Fibroblast of mammary gland (primary cell): ENCODE measurements at regions not wholly inside any gene's neighbourhood (a gene's known extent, or its start where the extent isn't known, plus 50 kb on each side); places are given as distances from the start of the nearest gene placed in this dataset.

ENCODE experiments used
- DNase-seq: peaks from one replicate; pipeline ENCODE4 v3.0.0-alpha.2; 2010; ENCODE audit warnings: low read depth
- H3K4me3 ChIP-seq: 2 replicates; pipeline ENCODE4 v1.5.1; 2011; ENCODE audit warnings: low read depth, mild to moderate bottlenecking, low read length, moderate library complexity; ENCODE audit not compliant: control insufficient read depth
- CTCF ChIP-seq: conservative IDR thresholded peaks from 2 replicates; pipeline ENCODE4 v1.5.1; 2011; ENCODE audit warnings: low read depth, low read length, inconsistent platforms; ENCODE audit not compliant: control insufficient read depth, insufficient read depth

GRCh38 chr5:3393122-3393919, 202.3 kb upstream of the IRX1 start:
- H3K4me3 ChIP-seq = no peak overlapping the region
- no peak for TF ChIP-seq CTCF
- DNase-seq = no peak

GRCh38 chr5:3392306-3392939, 203.2 kb upstream of the IRX1 start:
- TF ChIP-seq CTCF = no peak
- no peak overlapping the region for H3K4me3 ChIP-seq
- DNase-seq = no peak

GRCh38 chr5:3391210-3391609, 204.4 kb upstream of the IRX1 start:
- no peak for TF ChIP-seq CTCF
- no peak for DNase-seq
- H3K4me3 ChIP-seq = no peak overlapping the region

GRCh38 chr5:3389471-3390026, 206.1 kb upstream of the IRX1 start:
- no peak overlapping the region for H3K4me3 ChIP-seq
- DNase-seq = no peak
- TF ChIP-seq CTCF = no peak

- no peak overlapping the region for H3K4me3 ChIP-seq
- DNase-seq = no peak
- no peak for TF ChIP-seq CTCF
Observed at GRCh38 chr5:3386637-3387036, 209.0 kb upstream of the IRX1 start.

- no peak for DNase-seq
- no peak overlapping the region for H3K4me3 ChIP-seq
- TF ChIP-seq CTCF = no peak
Observed at GRCh38 chr5:3385991-3386519, 209.6 kb upstream of the IRX1 start.
